HepG2 (cell line): ENCODE measurements at regions not wholly inside any gene's neighbourhood (a gene's known extent, or its start where the extent isn't known, plus 50 kb on each side); places are given as distances from the start of the nearest gene placed in this dataset.

Experiments used
- ATAC-seq: fragments of 200-7000 bp; cut with Tn5 transposase; 3 replicates; pipeline ENCODE4 v1.9.1; 2020; ENCODE audit warnings: mild to moderate bottlenecking, moderate library complexity
- BruUV-seq: library from RNA; stranded (reverse); fragments of 400-500 nt; replicated peaks from 2 replicates; lab custom pipeline; 2021; lab: Mats Ljungman, UMichigan
- CTCF ChIA-PET: fragments of 300-600 bp; formaldehyde crosslinking; extraction: SDS; loops from one replicate; lab custom pipeline; 2021; ENCODE audit warnings: low total read pairs, inconsistent platforms, low intra/inter-chr PET ratio; lab: Yijun Ruan, JAX
- POLR2A ChIA-PET: fragments of 350-600 bp; sonication (Branson Sonifier 250); formaldehyde crosslinking; loops from one replicate; lab custom pipeline; 2020; ENCODE audit warnings: antibody characterized with exemption, inconsistent platforms; lab: Yijun Ruan, JAX
- DNase-seq: peaks from one replicate; pipeline ENCODE4 v3.0.0-alpha.2; 2015; ENCODE audit warnings: low spot score
- FAIRE-seq: peaks from 3 replicates; lab custom pipeline; 2011; peaks lifted over from hg19 to GRCh38; lab: Jason Lieb, UNC
- H2AFZ ChIP-seq: one replicate; pipeline ENCODE4 v1.6.1; 2011; ENCODE audit warnings: low read length, inconsistent platforms
- H3K27ac ChIP-seq: fragments of 300-600 bp; 3 replicates; pipeline ENCODE4 v1.8.0; 2011; ENCODE audit warnings: mixed run types, mild to moderate bottlenecking, mixed read lengths, low read length, inconsistent platforms; ENCODE audit not compliant: insufficient read depth; ENCODE audit errors: extremely low read length
- H3K27me3 ChIP-seq, 2 experiments: fragments of 200-600 bp in 1 of 2; 2 replicates in 1 of 2; 3 replicates in 1 of 2; pipeline versions ENCODE4 v1.6.0 to v1.8.0; 2011; ENCODE audit warnings: low read length in 2 of 2, mild to moderate bottlenecking in 2 of 2, moderate library complexity in 2 of 2, inconsistent platforms in 1 of 2; ENCODE audit not compliant: insufficient read depth in 2 of 2, control insufficient read depth in 1 of 2
- H3K36me3 ChIP-seq, 2 experiments: fragments of 200-600 bp in 1 of 2; replicated peaks in 1 of 2; 2 replicates in 1 of 2; 3 replicates in 1 of 2; pipeline versions ENCODE4 v1.5.1 to v1.8.0; 2011; ENCODE audit warnings: low read length in 2 of 2, inconsistent platforms in 1 of 2; ENCODE audit not compliant: insufficient read depth in 2 of 2, control insufficient read depth in 1 of 2
- H3K4me1 ChIP-seq: 2 replicates; pipeline ENCODE4 v1.5.1; 2012; ENCODE audit warnings: low read length, inconsistent platforms; ENCODE audit not compliant: insufficient read depth
- H3K4me2 ChIP-seq: 2 replicates; pipeline ENCODE4 v1.6.0; 2011; ENCODE audit warnings: low read depth, low read length, inconsistent platforms
- H3K4me3 ChIP-seq, 3 experiments: fragments of 200-600 bp in 1 of 3; sonication (generic), shearing (Covaris generic) in 1 of 3; replicated peaks in 1 of 3; 2 replicates each; pipeline ENCODE4 v1.5.1; 2011 to 2016; ENCODE audit warnings: low read length in 3 of 3, inconsistent platforms in 2 of 3, low read depth in 2 of 3, mild to moderate bottlenecking in 2 of 3, control low read depth in 1 of 3, mixed read lengths in 1 of 3; ENCODE audit not compliant: insufficient read depth in 1 of 3
- H3K79me2 ChIP-seq: one replicate; pipeline ENCODE4 v1.6.1; 2011; ENCODE audit warnings: low read length, inconsistent platforms; ENCODE audit not compliant: insufficient read depth
- H3K9ac ChIP-seq: 2 replicates; pipeline ENCODE4 v1.6.0; 2011; ENCODE audit warnings: mild to moderate bottlenecking, low read depth, low read length, inconsistent platforms; ENCODE audit not compliant: insufficient read depth
- H3K9me3 ChIP-seq: 2 replicates; pipeline ENCODE4 v1.5.1; 2012; ENCODE audit warnings: mild to moderate bottlenecking, low read length
- H4K20me1 ChIP-seq: 2 replicates; pipeline ENCODE4 v1.6.0; 2011; ENCODE audit warnings: inconsistent platforms, mild to moderate bottlenecking, low read length, moderate library complexity; ENCODE audit not compliant: insufficient read depth
- ATF7 ChIP-seq, 2 experiments: fragments of 450-650 bp in 1 of 2; sonication (generic) in 1 of 2; formaldehyde crosslinking in 1 of 2; IDR thresholded peaks; 2 replicates each; pipeline versions ENCODE4 v1.4.0 to v1.6.1; 2016 to 2020; ENCODE audit warnings: antibody characterized with exemption in 1 of 2, mild to moderate bottlenecking in 1 of 2, missing genetic modification reagents in 1 of 2
- CREB1 ChIP-seq, 2 experiments: fragments of 450-650 bp in 1 of 2; IDR thresholded peaks; 2 replicates each; pipeline ENCODE4 v1.6.1; 2016 to 2017; ENCODE audit warnings: control low read depth in 1 of 2, mild to moderate bottlenecking in 1 of 2, missing compliant biosample characterization in 1 of 2, missing genetic modification characterization in 1 of 2
- HDAC2 ChIP-seq: sonication (generic); formaldehyde crosslinking; IDR thresholded peaks from 2 replicates; pipeline ENCODE4 v1.4.0; 2020; ENCODE audit warnings: missing genetic modification reagents
- NR0B2 ChIP-seq: sonication (generic); formaldehyde crosslinking; IDR thresholded peaks from 2 replicates; pipeline ENCODE4 v1.4.0; 2020; ENCODE audit warnings: mild to moderate bottlenecking, missing genetic modification reagents
- ZBTB20 ChIP-seq: sonication (generic); formaldehyde crosslinking; IDR thresholded peaks from 2 replicates; pipeline ENCODE4 v1.8.1; 2023; ENCODE audit warnings: missing genetic modification reagents, low read depth, mild to moderate bottlenecking, borderline replicate concordance
- ZHX1 ChIP-seq: sonication (generic); formaldehyde crosslinking; IDR thresholded peaks from 2 replicates; pipeline ENCODE4 v1.8.1; 2022; ENCODE audit warnings: low read depth, mild to moderate bottlenecking, missing genetic modification reagents
- WGBS: methylation state at CpG from one replicate; pipeline ENCODE4 v1.1.6; 2017; ENCODE audit warnings: low lambda C conversion rate; 5-methylcytosine and 5-hydroxymethylcytosine counted together
- in situ Hi-C: cut with HindIII; loops from 2 replicates; pipeline ENCODE4 v1.10.0; 2017; ENCODE audit warnings: low pct_unique_long_range_greater_than_20kb; ENCODE audit not compliant: extremely low pct_ligation_motif_present
- intact Hi-C: fragments of 100-400 bp; cut with micrococcal nuclease; formaldehyde crosslinking; loops from one replicate; pipeline ENCODE4 v1.10.0; 2022; ENCODE audit not compliant: unreplicated experiment
- TF ChIP-seq, protein P1 (sequence below): sonication (generic); formaldehyde crosslinking; IDR thresholded peaks from 2 replicates; pipeline ENCODE4 v1.5.0; 2020; ENCODE audit warnings: mild to moderate bottlenecking, missing genetic modification reagents, moderate library complexity

DNA sequence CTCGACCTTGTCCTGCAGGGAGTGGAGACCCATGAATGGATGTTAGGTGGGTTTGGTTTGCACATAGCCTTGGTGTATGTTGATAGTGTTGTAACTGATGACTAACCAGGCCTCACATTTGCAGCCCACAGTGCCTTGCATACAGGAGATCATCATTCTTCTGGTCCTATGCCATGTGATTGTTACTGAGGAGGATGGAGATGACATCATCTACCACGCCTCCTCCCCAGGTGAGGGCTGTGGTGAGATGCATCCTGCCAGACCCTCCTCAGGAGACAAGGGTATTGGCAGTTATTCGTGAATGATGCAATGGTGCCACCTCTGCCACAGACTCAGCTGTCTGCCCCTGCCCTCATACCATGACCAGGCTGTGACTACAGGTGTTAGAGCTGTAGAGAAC is 1294.1 kb downstream of the UQCRFS1 start:
- Histone ChIP-seq H3K9ac (no peak overlapping the region), H3K27ac (no peak overlapping the region), H3K4me3 (no peak overlapping the region), H3K27me3 (no peaks in the 10 kb centered on the region), H3K36me3 (no peaks in the 10 kb centered on the region), H3K79me2 (no peaks in the 10 kb centered on the region), H3K4me2 (no peak overlapping the region), H3K4me1 (no peaks in the 10 kb centered on the region), H3K9me3 (peaks cover 83% of the 10 kb centered on the region), H2AFZ (no peak overlapping the region), H4K20me1 (no peaks in the 10 kb centered on the region)
- 0% methylated on average over 1 of the region's 3 CpGs for WGBS
- POLR2A ChIA-PET = no interaction called here
- no peak for DNase-seq
- intact Hi-C loops = no loop called here
- ATAC-seq = no peak
- BruUV-seq = no TSS peak
- FAIRE-seq = no peak
- CTCF ChIA-PET = no interaction called here
- TF ChIP-seq CREB1 (IDR thresholded peaks at IDR 0.05) = 0 out of 2 replicates have a peak, but pooled peaks have one; percentile 3
- no peak for TF ChIP-seq CREB1 (CRISPR knock-in tag; IDR thresholded peaks at IDR 0.05)
- TF ChIP-seq ATF7 (IDR thresholded peaks at IDR 0.05) = peak; percentile 81
- no peak for TF ChIP-seq ATF7 (CRISPR knock-in tag; IDR thresholded peaks at IDR 0.05)
- no peak for TF ChIP-seq HDAC2 (CRISPR knock-in tag)
- in situ Hi-C loops = no loop called here

GRCh38 chr19:27911122-27911898 is 1301.6 kb downstream of the UQCRFS1 start:
- POLR2A ChIA-PET = no interaction called here
- Histone ChIP-seq H3K4me1 (no peaks in the 10 kb centered on the region), H3K79me2 (no peaks in the 10 kb centered on the region), H2AFZ (no peak overlapping the region), H3K36me3 (no peaks in the 10 kb centered on the region), H3K27me3 (no peaks in the 10 kb centered on the region), H3K9ac (no peak overlapping the region), H3K4me3 (no peak overlapping the region), H3K4me2 (no peak overlapping the region), H3K27ac (no peak overlapping the region), H3K9me3 (peaks cover 80% of the 10 kb centered on the region), H4K20me1 (no peaks in the 10 kb centered on the region)
- intact Hi-C loops (no loop called here), in situ Hi-C loops (no loop called here)
- CTCF ChIA-PET = no interaction called here
- FAIRE-seq (no peak), ATAC-seq (no peak), DNase-seq (no peak)
- BruUV-seq = no TSS peak
- WGBS = 18% methylated on average over 5 of the region's 19 CpGs
- TF ChIP-seq NR0B2 (CRISPR knock-in tag) (no peak), ZHX1 (CRISPR knock-in tag) (no peak), ZBTB20 (CRISPR knock-in tag) (no peak)
- TF ChIP-seq, protein P1, sequence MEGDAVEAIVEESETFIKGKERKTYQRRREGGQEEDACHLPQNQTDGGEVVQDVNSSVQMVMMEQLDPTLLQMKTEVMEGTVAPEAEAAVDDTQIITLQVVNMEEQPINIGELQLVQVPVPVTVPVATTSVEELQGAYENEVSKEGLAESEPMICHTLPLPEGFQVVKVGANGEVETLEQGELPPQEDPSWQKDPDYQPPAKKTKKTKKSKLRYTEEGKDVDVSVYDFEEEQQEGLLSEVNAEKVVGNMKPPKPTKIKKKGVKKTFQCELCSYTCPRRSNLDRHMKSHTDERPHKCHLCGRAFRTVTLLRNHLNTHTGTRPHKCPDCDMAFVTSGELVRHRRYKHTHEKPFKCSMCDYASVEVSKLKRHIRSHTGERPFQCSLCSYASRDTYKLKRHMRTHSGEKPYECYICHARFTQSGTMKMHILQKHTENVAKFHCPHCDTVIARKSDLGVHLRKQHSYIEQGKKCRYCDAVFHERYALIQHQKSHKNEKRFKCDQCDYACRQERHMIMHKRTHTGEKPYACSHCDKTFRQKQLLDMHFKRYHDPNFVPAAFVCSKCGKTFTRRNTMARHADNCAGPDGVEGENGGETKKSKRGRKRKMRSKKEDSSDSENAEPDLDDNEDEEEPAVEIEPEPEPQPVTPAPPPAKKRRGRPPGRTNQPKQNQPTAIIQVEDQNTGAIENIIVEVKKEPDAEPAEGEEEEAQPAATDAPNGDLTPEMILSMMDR = no peak
